ENCODE measurements at regions not wholly inside any gene's neighbourhood (a gene's known extent, or its start where the extent isn't known, plus 50 kb on each side); places are given as distances from the start of the nearest gene placed in this dataset.
"Not testable (repeated sequence)": the region's sequence is repeated elsewhere in the genome, so short reads cannot be mapped to it uniquely, and the experiment has no call there.

DNA sequence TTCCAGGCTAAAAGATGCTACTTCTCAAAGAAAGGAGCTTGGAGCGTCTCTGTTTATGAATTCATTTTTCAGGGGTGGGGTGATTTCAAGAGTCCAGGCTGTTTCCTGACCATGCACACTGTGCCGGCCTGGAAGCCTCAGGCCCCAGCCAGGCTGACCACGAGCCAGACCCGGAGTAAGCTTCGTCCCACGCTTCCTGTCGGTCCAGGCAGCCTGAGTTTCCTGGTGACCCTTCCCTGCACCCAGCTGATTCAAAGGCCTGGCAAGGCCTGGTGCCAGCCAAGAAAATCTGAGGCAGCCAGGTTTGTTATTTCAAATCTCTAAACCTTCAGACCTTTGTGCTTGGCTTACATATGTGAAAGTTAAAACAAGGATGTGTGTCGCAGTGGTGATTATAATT, 62.1 kb upstream of the SMURF2 start:
- not testable (repeated sequence) for DNase-seq (ENCODE audit: low spot score)

DNA sequence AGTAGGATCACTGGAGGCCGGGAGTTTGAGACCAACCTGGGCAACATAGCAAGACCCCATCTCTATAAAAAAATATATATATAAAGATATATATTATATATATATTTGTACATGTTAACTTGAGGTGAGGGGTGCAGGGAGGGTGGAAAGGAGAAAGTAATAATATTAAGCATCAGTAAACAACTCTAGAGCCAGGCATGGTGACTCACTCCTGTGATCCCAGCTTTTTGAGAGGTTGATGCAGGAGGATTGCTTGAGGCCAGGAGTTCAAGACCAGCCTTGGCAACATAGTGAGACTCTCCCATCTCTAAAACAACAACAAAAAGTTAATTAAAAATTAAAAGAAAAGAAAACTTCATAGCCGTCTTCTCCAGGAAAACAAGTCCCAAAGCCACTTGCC, 61.7 kb upstream of the SMURF2 start:
- DNase-seq (ENCODE audit: low spot score): no peak

DNA sequence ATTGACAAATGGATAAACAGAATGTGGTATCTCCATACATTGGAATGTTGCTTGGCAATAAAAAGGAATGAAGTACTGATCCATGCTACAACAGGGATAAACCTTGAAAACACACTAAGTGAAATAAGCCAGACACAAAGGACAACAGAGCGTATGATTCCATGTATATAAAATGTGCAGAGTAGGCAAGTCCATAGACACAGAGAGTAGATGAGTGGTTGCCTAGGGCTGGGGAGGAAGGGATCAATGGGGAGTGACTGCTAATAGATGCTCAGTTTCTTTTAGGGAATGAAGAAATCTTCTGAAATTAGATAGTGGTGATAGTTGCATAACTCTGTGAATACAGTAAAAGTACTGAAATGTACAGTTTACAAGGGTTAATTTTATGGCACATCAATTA, 59.4 kb upstream of the SMURF2 start:
- not testable (repeated sequence) for DNase-seq (ENCODE audit: low spot score)

DNA sequence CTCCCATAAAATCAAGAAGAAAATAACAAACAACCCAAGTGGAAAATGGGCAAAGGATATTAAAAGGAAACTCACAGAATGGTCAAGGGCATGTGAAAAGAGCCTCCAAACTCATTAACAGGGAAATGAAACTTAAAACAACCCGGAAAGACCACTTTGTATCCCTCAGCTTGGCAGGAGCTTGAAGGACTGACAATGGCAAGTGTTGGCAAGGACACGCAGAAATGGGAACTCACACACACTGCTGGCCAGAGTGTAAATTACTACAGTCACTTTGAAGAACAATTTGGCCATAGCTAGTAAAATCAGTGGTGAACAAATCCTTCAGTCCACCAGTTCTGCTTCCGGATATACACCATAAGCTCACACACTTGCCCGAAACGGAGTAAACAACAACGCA, 58.1 kb upstream of the SMURF2 start:
- DNase-seq (ENCODE audit: low spot score): not testable (repeated sequence)

DNA sequence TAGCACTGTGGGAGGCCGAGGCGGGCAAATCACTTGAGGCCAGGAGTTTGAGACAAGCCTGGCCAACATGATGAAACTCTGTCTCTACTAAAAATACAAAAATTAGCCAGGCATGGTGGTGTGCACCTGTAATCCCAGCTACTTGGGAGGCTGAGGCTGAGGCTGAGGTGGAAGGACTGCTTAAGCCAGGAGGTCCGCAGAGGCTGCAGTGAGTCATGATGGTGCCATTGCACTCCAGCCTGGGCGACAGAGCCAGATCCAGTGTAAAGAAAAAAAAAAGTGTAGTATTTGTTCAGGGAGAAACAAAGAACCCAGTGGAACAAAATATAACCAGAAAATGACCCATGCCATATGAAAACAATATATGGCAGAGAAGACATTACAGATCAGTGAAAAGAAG, 57.4 kb upstream of the SMURF2 start:
- not testable (repeated sequence) for DNase-seq (ENCODE audit: low spot score)

DNA sequence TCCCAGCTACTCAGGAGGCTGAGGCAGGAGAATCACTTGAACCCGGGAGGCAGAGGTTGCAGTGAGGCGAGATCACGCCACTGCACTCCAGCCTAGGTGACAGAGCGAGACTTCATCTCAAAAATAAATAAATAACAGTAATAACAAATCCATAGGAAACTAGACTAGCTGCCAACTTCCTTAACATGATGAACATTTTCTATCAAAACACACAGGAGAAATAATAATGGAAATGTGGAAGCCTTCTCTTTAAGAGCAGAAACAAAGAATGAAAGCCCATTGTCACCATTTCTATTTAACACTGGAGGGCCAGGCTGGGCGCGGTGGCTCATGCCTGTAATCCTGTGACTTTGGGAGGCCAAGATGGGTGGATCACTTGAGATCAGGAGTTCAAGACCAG, 56.7 kb upstream of the SMURF2 start:
- DNase-seq (ENCODE audit: low spot score): not testable (repeated sequence)

DNA sequence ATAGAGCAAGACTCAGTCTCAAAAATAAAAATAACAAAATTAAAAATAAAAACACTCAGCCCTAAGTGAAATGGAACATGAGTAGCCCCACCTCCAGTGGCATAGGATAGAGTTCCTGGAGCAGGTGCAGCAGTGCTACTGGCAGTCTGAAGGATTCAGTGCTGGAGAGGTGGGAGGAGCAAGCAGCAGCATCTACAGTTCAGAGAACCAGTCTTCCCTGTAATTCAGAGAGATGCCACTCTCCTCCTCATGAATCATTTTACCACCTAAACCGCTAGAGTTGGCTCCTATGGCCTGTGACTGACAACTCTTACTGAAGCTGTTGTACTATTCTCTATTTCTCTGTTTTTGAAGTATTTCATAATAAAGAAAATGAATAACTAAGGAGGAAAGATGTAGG, 56.0 kb upstream of the SMURF2 start:
- DNase-seq (ENCODE audit: low spot score): no peak

DNA sequence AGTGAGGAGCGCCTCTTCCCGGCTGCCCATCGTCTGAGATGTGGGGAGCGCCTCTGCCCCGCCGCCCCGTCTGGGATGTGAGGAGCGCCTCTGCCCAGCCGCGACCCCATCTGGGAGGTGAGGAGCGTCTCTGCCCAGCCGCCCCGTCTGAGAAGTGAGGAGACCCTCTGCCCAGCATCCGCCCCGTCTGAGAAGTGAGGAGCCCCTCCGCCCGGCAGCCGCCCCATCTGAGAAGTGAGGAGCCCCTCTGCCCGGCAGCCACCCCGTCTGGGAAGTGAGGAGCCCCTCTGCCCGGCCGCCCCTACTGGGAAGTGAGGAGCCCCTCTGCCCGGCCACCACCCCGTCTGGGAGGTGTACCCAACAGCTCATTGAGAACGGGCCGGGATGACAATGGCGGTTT, 54.4 kb upstream of the SMURF2 start:
- DNase-seq (ENCODE audit: low spot score): not testable (repeated sequence)

DNA sequence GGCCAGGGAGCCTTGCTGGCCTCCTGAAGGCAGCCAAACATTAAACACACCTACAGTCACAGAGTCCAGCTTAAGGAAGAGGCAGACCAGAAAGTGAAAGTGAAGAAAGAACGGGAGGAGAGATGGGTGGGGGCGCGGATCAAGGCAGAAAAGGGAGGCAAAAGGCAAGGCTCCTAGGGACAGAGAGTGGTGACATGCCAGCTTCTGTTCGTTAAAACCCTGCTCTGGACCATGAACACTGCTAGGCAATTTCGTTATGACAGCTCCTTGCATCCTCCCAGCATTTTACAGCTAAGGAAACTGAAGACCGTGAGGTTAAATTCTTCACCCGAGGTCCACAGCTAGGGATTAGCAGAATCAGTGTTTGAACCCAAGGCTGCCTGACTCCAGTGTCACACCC, 51.7 kb upstream of the SMURF2 start:
- DNase-seq (ENCODE audit: low spot score): not testable (repeated sequence)

DNA sequence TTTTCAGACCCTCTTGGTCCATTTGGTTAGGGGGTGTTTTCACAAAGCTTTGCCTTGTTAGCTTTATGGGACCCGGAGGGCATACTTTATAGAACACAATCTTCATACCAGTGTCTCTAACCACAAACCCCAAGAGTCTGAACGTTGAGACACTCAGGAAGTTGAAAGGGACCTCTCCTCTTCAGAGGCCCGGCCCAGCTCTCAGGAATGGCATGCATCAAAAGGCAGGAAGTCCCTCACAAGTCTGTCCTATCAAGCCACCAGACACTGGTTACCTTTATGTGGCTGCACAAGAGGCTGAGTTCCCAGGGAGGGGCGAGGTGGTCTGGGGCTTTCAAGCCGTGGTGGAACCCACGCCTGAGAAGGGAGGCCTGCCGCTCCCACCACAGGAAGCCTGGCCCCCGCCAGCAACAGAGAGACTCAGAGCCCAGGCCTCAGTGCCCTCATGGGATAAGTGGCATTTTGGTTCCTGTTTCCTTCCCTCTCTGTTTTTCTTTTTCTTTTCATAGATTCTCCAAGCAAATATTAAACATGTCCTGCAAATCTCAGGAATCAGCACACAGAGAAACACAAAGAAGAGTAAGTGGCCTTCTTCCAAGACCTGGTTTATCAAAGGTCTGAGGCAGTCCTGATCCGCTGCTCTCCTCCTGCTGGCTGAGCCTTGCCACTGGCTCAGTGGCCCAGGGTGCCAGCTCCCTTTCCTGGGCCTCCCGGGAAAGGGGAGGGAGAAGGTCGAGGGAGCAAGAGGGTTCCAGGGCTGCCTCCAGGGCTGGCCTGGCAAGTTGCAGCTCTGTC, 50.6 kb upstream of the SMURF2 start:
- DNase-seq (ENCODE audit: low spot score): not testable (repeated sequence)
